HG02885 (cell line): ENCODE measurements at regions not wholly inside any gene's neighbourhood (a gene's known extent, or its start where the extent isn't known, plus 50 kb on each side); places are given as distances from the start of the nearest gene placed in this dataset.

ENCODE experiments used
- ATAC-seq: cut with Tn5 transposase; IDR thresholded peaks from one replicate; pipeline ENCODE4 v1.9.1; 2021; ENCODE audit warnings: mild to moderate bottlenecking; ENCODE audit not compliant: unreplicated experiment, poor library complexity

GRCh38 chr10:78539247-78539766 lies 505.6 kb downstream of the RPS24 start:
- no peak for ATAC-seq

- ATAC-seq = no peak
Measured at GRCh38 chr10:78540355-78541076, 506.9 kb downstream of the RPS24 start.

- no peak for ATAC-seq
Measured at GRCh38 chr10:78541481-78542140, 507.9 kb downstream of the RPS24 start.

GRCh38 chr10:78542141-78542489 lies 508.5 kb downstream of the RPS24 start:
- ATAC-seq = no peak

- ATAC-seq = no peak
Measured at GRCh38 chr10:78542521-78542920, 508.9 kb downstream of the RPS24 start.

- ATAC-seq = no peak
Measured at GRCh38 chr10:78543031-78543748, 509.5 kb downstream of the RPS24 start.

- ATAC-seq = no peak
Measured at GRCh38 chr10:78543749-78544362, 510.2 kb downstream of the RPS24 start.

- no peak for ATAC-seq
Measured at GRCh38 chr10:78544423-78545090, 510.9 kb downstream of the RPS24 start.

GRCh38 chr10:78545756-78546155 lies 512.1 kb downstream of the RPS24 start:
- ATAC-seq = no peak

- ATAC-seq = no peak
Measured at GRCh38 chr10:78547397-78547796, 513.7 kb downstream of the RPS24 start.

- no peak for ATAC-seq
Measured at GRCh38 chr10:78547905-78548304, 514.2 kb downstream of the RPS24 start.

- no peak for ATAC-seq
Measured at GRCh38 chr10:78548369-78548768, 514.7 kb downstream of the RPS24 start.

GRCh38 chr10:78549140-78549935 lies 515.7 kb downstream of the RPS24 start:
- ATAC-seq = no peak

- no peak for ATAC-seq
Measured at GRCh38 chr10:78550090-78550489, 516.4 kb downstream of the RPS24 start.

GRCh38 chr10:78550716-78551115 lies 517.1 kb downstream of the RPS24 start:
- ATAC-seq = no peak

- ATAC-seq = no peak
Measured at GRCh38 chr10:78551184-78552005, 517.4 kb upstream of the ZMIZ1 start.

- no peak for ATAC-seq
Measured at GRCh38 chr10:78552261-78552811, 516.4 kb upstream of the ZMIZ1 start.

- no peak for ATAC-seq
Measured at GRCh38 chr10:78553792-78554191, 515.0 kb upstream of the ZMIZ1 start.
